B cell (primary cell): ENCODE measurements at regions not wholly inside any gene's neighbourhood (a gene's known extent, or its start where the extent isn't known, plus 50 kb on each side); places are given as distances from the start of the nearest gene placed in this dataset.

ENCODE experiments used
- ATAC-seq: fragments of 200-7000 bp; cut with Tn5 transposase; one replicate; pipeline ENCODE4 v1.10.0; 2021; ENCODE audit warnings: low read depth, mild to moderate bottlenecking, moderate number of reproducible peaks, moderate library complexity
- CTCF ChIA-PET: fragments of 350-600 bp; sonication (Branson Sonifier 250); formaldehyde crosslinking; loops from one replicate; lab custom pipeline; 2021; ENCODE audit warnings: antibody characterized with exemption, inconsistent platforms; lab: Charles Lee
- POLR2A ChIA-PET: fragments of 350-600 bp; sonication (Branson Sonifier 250); formaldehyde crosslinking; loops from one replicate; lab custom pipeline; 2021; ENCODE audit warnings: antibody characterized with exemption; lab: Charles Lee
- DNase-seq: peaks from one replicate; pipeline ENCODE4 v3.0.0; 2013
- H2AFZ ChIP-seq: 2 replicates; pipeline ENCODE4 v1.6.1; 2012; ENCODE audit warnings: mild to moderate bottlenecking, low read depth, low read length; ENCODE audit not compliant: insufficient read depth, poor library complexity, severe bottlenecking
- H3K27ac ChIP-seq, 2 donors: 1 replicate in 1 of 2; 2 replicates in 1 of 2; pipeline ENCODE4 v1.5.1; 2012 to 2013; ENCODE audit warnings: low read length in 2 of 2, mild to moderate bottlenecking in 2 of 2, moderate library complexity in 1 of 2
- H3K27me3 ChIP-seq, 4 experiments: fragments of 200-600 bp in 1 of 4; sonication (generic) in 1 of 4; replicated peaks in 1 of 4; 1 replicate in 2 of 4; 2 replicates in 2 of 4; pipeline versions ENCODE4 v1.6.1 to v1.7.0; 2013 to 2016; ENCODE audit warnings: low read length in 3 of 4, mild to moderate bottlenecking in 2 of 4, mixed read lengths in 1 of 4, moderate library complexity in 1 of 4; ENCODE audit not compliant: insufficient read depth in 4 of 4, control insufficient read depth in 3 of 4; ENCODE audit errors: control extremely low read depth in 1 of 4
- H3K36me3 ChIP-seq, 2 experiments: replicated peaks in 1 of 2; 1 replicate in 1 of 2; 2 replicates in 1 of 2; pipeline versions ENCODE4 v1.6.1 to v1.7.1; 2013; ENCODE audit warnings: low read length in 1 of 2; ENCODE audit not compliant: insufficient read depth in 2 of 2, control insufficient read depth in 1 of 2; ENCODE audit errors: control extremely low read depth in 1 of 2, extremely low read depth in 1 of 2
- H3K4me1 ChIP-seq, 2 donors: fragments of 200-600 bp in 1 of 2; sonication (generic) in 1 of 2; 1 replicate in 1 of 2; 2 replicates in 1 of 2; pipeline versions ENCODE4 v1.5.1 to v1.6.1; 2013 to 2017; ENCODE audit warnings: low read length in 2 of 2; ENCODE audit not compliant: control insufficient read depth in 2 of 2, insufficient read depth in 2 of 2
- H3K4me2 ChIP-seq: replicated peaks from 2 replicates; pipeline ENCODE3; 2012; ENCODE audit warnings: mild to moderate bottlenecking, low read depth, low read length; ENCODE audit not compliant: poor library complexity, severe bottlenecking
- H3K4me3 ChIP-seq, 5 experiments: fragments of 200-600 bp in 1 of 5; sonication (generic) in 1 of 5; 1 replicate in 3 of 5; 2 replicates in 2 of 5; pipeline versions ENCODE4 v1.5.1 to v1.7.0; 2011 to 2016; ENCODE audit warnings: low read length in 4 of 5, mild to moderate bottlenecking in 4 of 5, low read depth in 2 of 5, control low read depth in 1 of 5, moderate library complexity in 1 of 5; ENCODE audit not compliant: insufficient read depth in 1 of 5; ENCODE audit errors: control extremely low read depth in 1 of 5, extremely low read depth in 1 of 5
- H3K79me2 ChIP-seq: fragments of 200-600 bp; sonication (generic); one replicate; pipeline ENCODE4 v1.6.0; 2016; ENCODE audit warnings: low read length; ENCODE audit not compliant: control insufficient read depth, insufficient read depth
- H3K9ac ChIP-seq: fragments of 200-600 bp; sonication (generic); 2 replicates; pipeline ENCODE4 v1.6.1; 2017; ENCODE audit warnings: mild to moderate bottlenecking, low read length, moderate library complexity
- H3K9me3 ChIP-seq, 3 donors: one replicate each; pipeline versions ENCODE4 v1.6.1 to v1.7.1; 2013; ENCODE audit warnings: low read length in 2 of 3; ENCODE audit not compliant: control insufficient read depth in 2 of 3, insufficient read depth in 1 of 3; ENCODE audit errors: control extremely low read depth in 1 of 3
- H4K20me1 ChIP-seq: 2 replicates; pipeline ENCODE4 v1.6.0; 2012; ENCODE audit warnings: mild to moderate bottlenecking, low read length; ENCODE audit not compliant: insufficient read depth, control insufficient read depth, poor library complexity, severe bottlenecking
- H3K27ac Mint-ChIP-seq: one replicate; pipeline ENCODE4 v1.8.0; 2021; ENCODE audit warnings: mixed read lengths
- H3K27me3 Mint-ChIP-seq: one replicate; pipeline ENCODE4 v1.8.0; 2021; ENCODE audit warnings: mixed read lengths
- H3K4me1 Mint-ChIP-seq: one replicate; pipeline ENCODE4 v1.8.0; 2021; ENCODE audit warnings: mixed read lengths
- H3K4me3 Mint-ChIP-seq: one replicate; pipeline ENCODE4 v1.8.0; 2021; ENCODE audit warnings: mixed read lengths
- H3K9me3 Mint-ChIP-seq: one replicate; pipeline ENCODE4 v1.8.0; 2022; ENCODE audit warnings: mixed read lengths; ENCODE audit not compliant: insufficient read depth
- CTCF ChIP-seq: fragments of 200-600 bp; IDR thresholded peaks from one replicate; pipeline ENCODE4 v1.8.0; 2022; ENCODE audit warnings: antibody characterized with exemption, mild to moderate bottlenecking
- EZH2 ChIP-seq: IDR thresholded peaks from 2 replicates; pipeline ENCODE4 v1.6.1; 2012; ENCODE audit warnings: borderline replicate concordance, low read depth, mild to moderate bottlenecking, moderate library complexity, low read length; ENCODE audit not compliant: insufficient read depth, poor library complexity, severe bottlenecking
- WGBS: methylation state at CpG from one replicate; pipeline ENCODE4 v1.1.5; 2013; ENCODE audit warnings: missing lambda C conversion rate; ENCODE audit not compliant: insufficient coverage; 5-methylcytosine and 5-hydroxymethylcytosine counted together
- intact Hi-C: fragments of 100-400 bp; cut with micrococcal nuclease; formaldehyde crosslinking; loops from one replicate; pipeline ENCODE4 v1.10.0; 2022

DNA sequence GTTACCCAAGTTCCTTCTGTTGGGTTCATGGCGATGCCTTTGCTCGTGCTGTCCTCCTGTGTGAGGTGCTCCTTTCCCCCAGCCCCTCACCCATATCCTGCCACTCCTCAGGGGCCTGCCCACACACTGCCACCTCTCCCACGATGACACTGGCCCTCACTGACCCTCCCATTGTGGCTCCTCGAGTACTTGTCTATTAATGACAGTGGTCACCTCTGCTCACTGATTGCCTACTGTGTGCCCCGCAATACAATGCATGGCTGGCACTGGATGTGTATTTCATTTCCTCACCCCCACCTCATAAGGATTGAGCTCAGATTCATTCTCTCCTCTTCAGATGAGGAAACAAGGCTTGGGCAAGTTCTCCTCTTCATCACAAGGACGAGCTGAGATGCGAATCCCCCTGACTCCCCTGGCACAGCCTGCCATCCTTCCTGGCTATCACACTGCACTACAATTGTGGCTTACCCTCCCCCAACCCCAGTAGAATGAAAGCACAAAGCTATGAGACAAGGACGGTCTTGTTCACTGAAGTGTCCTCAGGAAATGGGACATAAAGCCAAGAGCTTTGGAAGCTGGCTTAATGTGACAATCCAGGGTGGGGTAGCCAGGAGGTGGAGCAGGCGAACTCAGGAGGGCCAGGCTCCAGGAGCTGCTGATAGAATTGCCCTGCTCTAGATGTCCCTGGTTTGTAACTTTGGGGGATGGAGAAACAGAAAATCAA lies 93.9 kb upstream of the RAB12 start:
- H3K4me1 Mint-ChIP-seq = no peaks in the 10 kb centered on the region
- H3K4me3 Mint-ChIP-seq = no peak overlapping the region
- CTCF ChIA-PET = interaction anchor here (0.6 to 0.7 kb wide), 2 partner anchors 412 to 473 kb away, joined by 3 read pairs; no protein-coding TSS in a partner anchor
- no peaks in the 10 kb centered on the region for H4K20me1 ChIP-seq
- no peak overlapping the region for H2AFZ ChIP-seq
- H3K4me2 ChIP-seq = no peak overlapping the region
- H3K9me3 Mint-ChIP-seq = peaks cover under 1% of the 10 kb centered on the region
- H3K27me3 ChIP-seq = no peaks in the 10 kb centered on the region
- ATAC-seq = no peak
- H3K4me3 ChIP-seq = no peak overlapping the region
- no peak overlapping the region for H3K9ac ChIP-seq
- H3K9me3 ChIP-seq = no peaks in the 10 kb centered on the region
- H3K36me3 ChIP-seq = no peaks in the 10 kb centered on the region
- POLR2A ChIA-PET = no interaction called here
- H3K27me3 Mint-ChIP-seq = peaks cover 15% of the 10 kb centered on the region
- H3K27ac ChIP-seq = no peak overlapping the region
- WGBS = 79% methylated on average over 7 of the region's 9 CpGs
- DNase-seq = no peak
- H3K27ac Mint-ChIP-seq = no peak overlapping the region
- no peak for TF ChIP-seq CTCF
- no peak for TF ChIP-seq EZH2
- no peaks in the 10 kb centered on the region for H3K79me2 ChIP-seq
- H3K4me1 ChIP-seq = no peaks in the 10 kb centered on the region
- intact Hi-C loops = no loop called here

GRCh38 chr18:8516371-8517250 lies 92.6 kb upstream of the RAB12 start:
- CTCF ChIA-PET = no interaction called here
- Histone ChIP-seq H3K9me3 (peaks cover 0 to 3% (median 0%) of the 10 kb centered on the region in 3 donors), H3K36me3 (no peaks in the 10 kb centered on the region), H3K27me3 (no peaks in the 10 kb centered on the region), H3K4me1 (no peaks in the 10 kb centered on the region), H3K9ac (no peak overlapping the region), H4K20me1 (no peaks in the 10 kb centered on the region), H3K79me2 (no peaks in the 10 kb centered on the region), H3K27ac (no peak overlapping the region), H2AFZ (no peak overlapping the region), H3K4me3 (no peak overlapping the region), H3K4me2 (no peak overlapping the region)
- Mint-ChIP-seq H3K4me3 (no peak overlapping the region), H3K27me3 (peaks cover 26% of the 10 kb centered on the region), H3K27ac (no peak overlapping the region), H3K9me3 (peaks cover 2% of the 10 kb centered on the region), H3K4me1 (no peaks in the 10 kb centered on the region)
- no peak for ATAC-seq
- POLR2A ChIA-PET = no interaction called here
- 92% methylated on average over 15 of the region's 17 CpGs for WGBS
- intact Hi-C loops = no loop called here
- TF ChIP-seq EZH2 (no peak), CTCF (no peak)
- no peak for DNase-seq
